ENCODE measurements at regions not wholly inside any gene's neighbourhood (a gene's known extent, or its start where the extent isn't known, plus 50 kb on each side); places are given as distances from the start of the nearest gene placed in this dataset.

- Histone ChIP-seq H3K36me3 (no peaks in the 10 kb centered on the region), H3K4me3 (no peak overlapping the region), H3K27ac (no peak overlapping the region), H3K9me3 (no peaks in the 10 kb centered on the region), H3K27me3 (no peaks in the 10 kb centered on the region), H3K4me1 (no peaks in the 10 kb centered on the region)
- intact Hi-C loops (cut with DNase I): no loop called here
- TF ChIP-seq POLR2AphosphoS5 (IDR thresholded peaks at IDR 0.05) (no peak), EP300 (IDR thresholded peaks at IDR 0.05) (no peak), POLR2A (IDR thresholded peaks at IDR 0.05) (no peak), CTCF (IDR thresholded peaks at IDR 0.05) (no peak)
- no peak for DNase-seq
Measured at GRCh38 chr3:3288255-3288654, 108.8 kb upstream of the CRBN start.

GRCh38 chr3:3286014-3286413 is 106.5 kb upstream of the CRBN start:
- Histone ChIP-seq H3K36me3 (no peaks in the 10 kb centered on the region), H3K27ac (no peak overlapping the region), H3K4me1 (no peaks in the 10 kb centered on the region), H3K9me3 (no peaks in the 10 kb centered on the region), H3K4me3 (no peak overlapping the region), H3K27me3 (no peaks in the 10 kb centered on the region)
- DNase-seq: no peak
- WGBS, 2 donors: 66 to 72% methylated on average over 2 of the region's 2 CpGs
- intact Hi-C loops (cut with DNase I): no loop called here
- TF ChIP-seq CTCF (IDR thresholded peaks at IDR 0.05) (no peak), POLR2A (IDR thresholded peaks at IDR 0.05) (no peak), EP300 (IDR thresholded peaks at IDR 0.05) (no peak), POLR2AphosphoS5 (IDR thresholded peaks at IDR 0.05) (no peak)

- intact Hi-C loops (cut with DNase I): no loop called here
- H3K27me3 ChIP-seq: no peaks in the 10 kb centered on the region
- TF ChIP-seq CTCF (IDR thresholded peaks at IDR 0.05): no peak
- no peak for TF ChIP-seq POLR2A (IDR thresholded peaks at IDR 0.05)
- no peak for TF ChIP-seq EP300 (IDR thresholded peaks at IDR 0.05)
- TF ChIP-seq POLR2AphosphoS5 (IDR thresholded peaks at IDR 0.05): no peak
- H3K36me3 ChIP-seq: no peaks in the 10 kb centered on the region
- no peaks in the 10 kb centered on the region for H3K4me1 ChIP-seq
- WGBS, 2 donors: 67 to 74% methylated on average over 2 of the region's 2 CpGs
- no peaks in the 10 kb centered on the region for H3K9me3 ChIP-seq
- no peak overlapping the region for H3K27ac ChIP-seq
- H3K4me3 ChIP-seq: no peak overlapping the region
- no peak for DNase-seq
Measured at GRCh38 chr3:3281024-3281423, 101.5 kb upstream of the CRBN start.

GRCh38 chr3:3280396-3280795 is 100.9 kb upstream of the CRBN start:
- intact Hi-C loops (cut with DNase I): no loop called here
- no peak overlapping the region for H3K27ac ChIP-seq
- no peaks in the 10 kb centered on the region for H3K4me1 ChIP-seq
- 56 to 73% methylated on average over 1 of the region's 1 CpG for WGBS, 2 donors
- H3K27me3 ChIP-seq: no peaks in the 10 kb centered on the region
- H3K4me3 ChIP-seq: no peak overlapping the region
- no peaks in the 10 kb centered on the region for H3K9me3 ChIP-seq
- H3K36me3 ChIP-seq: no peaks in the 10 kb centered on the region
- TF ChIP-seq POLR2A (IDR thresholded peaks at IDR 0.05) (no peak), CTCF (IDR thresholded peaks at IDR 0.05) (no peak), POLR2AphosphoS5 (IDR thresholded peaks at IDR 0.05) (no peak), EP300 (IDR thresholded peaks at IDR 0.05) (no peak)
- no peak for DNase-seq

GRCh38 chr3:3278073-3278472 is 98.6 kb upstream of the CRBN start:
- intact Hi-C loops (cut with DNase I): no loop called here
- 29 to 52% methylated on average over 1 of the region's 1 CpG for WGBS, 2 donors

More at GRCh38 chr3:3278073-3278472, 98.6 kb upstream of the CRBN start:
- Histone ChIP-seq H3K27ac (no peak overlapping the region), H3K27me3 (no peaks in the 10 kb centered on the region), H3K4me3 (no peak overlapping the region), H3K9me3 (no peaks in the 10 kb centered on the region), H3K4me1 (no peaks in the 10 kb centered on the region), H3K36me3 (no peaks in the 10 kb centered on the region)
- DNase-seq: no peak
- TF ChIP-seq POLR2A (IDR thresholded peaks at IDR 0.05) (no peak), EP300 (IDR thresholded peaks at IDR 0.05) (no peak), CTCF (IDR thresholded peaks at IDR 0.05) (no peak), POLR2AphosphoS5 (IDR thresholded peaks at IDR 0.05) (no peak)
